ENCODE measurements at regions not wholly inside any gene's neighbourhood (a gene's known extent, or its start where the extent isn't known, plus 50 kb on each side); places are given as distances from the start of the nearest gene placed in this dataset.

- TF ChIP-seq, protein P1, sequence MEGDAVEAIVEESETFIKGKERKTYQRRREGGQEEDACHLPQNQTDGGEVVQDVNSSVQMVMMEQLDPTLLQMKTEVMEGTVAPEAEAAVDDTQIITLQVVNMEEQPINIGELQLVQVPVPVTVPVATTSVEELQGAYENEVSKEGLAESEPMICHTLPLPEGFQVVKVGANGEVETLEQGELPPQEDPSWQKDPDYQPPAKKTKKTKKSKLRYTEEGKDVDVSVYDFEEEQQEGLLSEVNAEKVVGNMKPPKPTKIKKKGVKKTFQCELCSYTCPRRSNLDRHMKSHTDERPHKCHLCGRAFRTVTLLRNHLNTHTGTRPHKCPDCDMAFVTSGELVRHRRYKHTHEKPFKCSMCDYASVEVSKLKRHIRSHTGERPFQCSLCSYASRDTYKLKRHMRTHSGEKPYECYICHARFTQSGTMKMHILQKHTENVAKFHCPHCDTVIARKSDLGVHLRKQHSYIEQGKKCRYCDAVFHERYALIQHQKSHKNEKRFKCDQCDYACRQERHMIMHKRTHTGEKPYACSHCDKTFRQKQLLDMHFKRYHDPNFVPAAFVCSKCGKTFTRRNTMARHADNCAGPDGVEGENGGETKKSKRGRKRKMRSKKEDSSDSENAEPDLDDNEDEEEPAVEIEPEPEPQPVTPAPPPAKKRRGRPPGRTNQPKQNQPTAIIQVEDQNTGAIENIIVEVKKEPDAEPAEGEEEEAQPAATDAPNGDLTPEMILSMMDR (IDR thresholded peaks at IDR 0.05; ENCODE audit: borderline replicate concordance, extremely low read depth, low read length, poor library complexity, severe bottlenecking) = no peak
- no peak for TF ChIP-seq EZH2 (IDR thresholded peaks at IDR 0.05; ENCODE audit: borderline replicate concordance, low read depth, low read length, severe bottlenecking)
Measured at GRCh38 chr5:138662599-138662998, 87.4 kb upstream of the HSPA9 start.
